OCI-LY1 (cell line): ENCODE measurements at regions not wholly inside any gene's neighbourhood (a gene's known extent, or its start where the extent isn't known, plus 50 kb on each side); places are given as distances from the start of the nearest gene placed in this dataset.

ENCODE experiments used
- H2AFZ ChIP-seq: fragments of 200-600 bp; sonication (generic), shearing (Covaris generic); 2 replicates; pipeline ENCODE4 v1.6.0; 2014; ENCODE audit warnings: antibody characterized with exemption, mild to moderate bottlenecking, low read length
- H3F3A ChIP-seq: fragments of 200-600 bp; sonication (generic), shearing (Covaris generic); 2 replicates; pipeline ENCODE4 v1.6.0; 2014; ENCODE audit warnings: mild to moderate bottlenecking, antibody characterized with exemption, low read length, moderate library complexity; ENCODE audit not compliant: insufficient read depth
- H3K27ac ChIP-seq: fragments of 200-600 bp; sonication (generic); 2 replicates; pipeline ENCODE4 v1.5.1; 2014; ENCODE audit warnings: low read length, mixed run types, mild to moderate bottlenecking, low read depth; ENCODE audit not compliant: poor library complexity, severe bottlenecking
- H3K27me3 ChIP-seq: fragments of 200-600 bp; sonication (generic); 2 replicates; pipeline ENCODE4 v1.6.0; 2014; ENCODE audit warnings: antibody characterized with exemption, mild to moderate bottlenecking, low read length, moderate library complexity; ENCODE audit not compliant: insufficient read depth
- H3K36me3 ChIP-seq: fragments of 200-600 bp; sonication (generic); 2 replicates; pipeline ENCODE4 v1.6.1; 2014; ENCODE audit warnings: mild to moderate bottlenecking, antibody characterized with exemption, low read length, moderate library complexity, mixed read lengths; ENCODE audit not compliant: insufficient read depth
- H3K4me1 ChIP-seq: fragments of 200-600 bp; sonication (generic); 2 replicates; pipeline ENCODE4 v1.5.1; 2014; ENCODE audit warnings: mild to moderate bottlenecking, low read length, moderate library complexity; ENCODE audit not compliant: insufficient read depth, severe bottlenecking
- H3K4me2 ChIP-seq: fragments of 200-600 bp; sonication (generic), shearing (Covaris generic); 2 replicates; pipeline ENCODE4 v1.6.1; 2014; ENCODE audit warnings: low read length
- H3K4me3 ChIP-seq: fragments of 200-600 bp; sonication (generic); 2 replicates; pipeline ENCODE4 v1.5.1; 2014; ENCODE audit warnings: low read length, low read depth, mild to moderate bottlenecking, mixed read lengths; ENCODE audit not compliant: poor library complexity, severe bottlenecking
- H3K79me2 ChIP-seq: fragments of 200-600 bp; shearing (Covaris generic); 2 replicates; pipeline ENCODE4 v1.6.1; 2016; ENCODE audit warnings: mixed run types, low read length, mixed read lengths; ENCODE audit not compliant: insufficient read depth
- H3K9ac ChIP-seq: fragments of 200-600 bp; sonication (generic), shearing (Covaris generic); 2 replicates; pipeline ENCODE4 v1.6.1; 2014; ENCODE audit warnings: mild to moderate bottlenecking, low read length, mixed read lengths
- H3K9me2 ChIP-seq: fragments of 200-600 bp; sonication (generic), shearing (Covaris generic); 2 replicates; pipeline ENCODE4 v1.6.1; 2014; ENCODE audit warnings: low read depth, mild to moderate bottlenecking, low read length, mixed read lengths
- H3K9me3 ChIP-seq: fragments of 200-600 bp; shearing (Covaris generic); 2 replicates; pipeline ENCODE4 v1.6.1; 2014; ENCODE audit warnings: low read length, mixed read lengths
- H4K20me1 ChIP-seq: fragments of 200-600 bp; sonication (generic), shearing (Covaris generic); 2 replicates; pipeline ENCODE4 v1.6.0; 2016; ENCODE audit warnings: mild to moderate bottlenecking, low read length; ENCODE audit not compliant: insufficient read depth
- EZH2 ChIP-seq: fragments of 200-600 bp; sonication (generic), shearing (Covaris generic); IDR thresholded peaks from 2 replicates; pipeline ENCODE4 v1.8.0; 2017; ENCODE audit warnings: borderline replicate concordance, mixed run types, mild to moderate bottlenecking, antibody characterized with exemption, low read length, moderate library complexity, mixed read lengths
- TF ChIP-seq, protein P1 (sequence below): fragments of 200-600 bp; sonication (generic), shearing (Covaris generic); IDR thresholded peaks from 2 replicates; pipeline ENCODE4 v1.5.1; 2017; ENCODE audit warnings: mild to moderate bottlenecking, antibody characterized with exemption, low read length, moderate library complexity, mixed read lengths

DNA sequence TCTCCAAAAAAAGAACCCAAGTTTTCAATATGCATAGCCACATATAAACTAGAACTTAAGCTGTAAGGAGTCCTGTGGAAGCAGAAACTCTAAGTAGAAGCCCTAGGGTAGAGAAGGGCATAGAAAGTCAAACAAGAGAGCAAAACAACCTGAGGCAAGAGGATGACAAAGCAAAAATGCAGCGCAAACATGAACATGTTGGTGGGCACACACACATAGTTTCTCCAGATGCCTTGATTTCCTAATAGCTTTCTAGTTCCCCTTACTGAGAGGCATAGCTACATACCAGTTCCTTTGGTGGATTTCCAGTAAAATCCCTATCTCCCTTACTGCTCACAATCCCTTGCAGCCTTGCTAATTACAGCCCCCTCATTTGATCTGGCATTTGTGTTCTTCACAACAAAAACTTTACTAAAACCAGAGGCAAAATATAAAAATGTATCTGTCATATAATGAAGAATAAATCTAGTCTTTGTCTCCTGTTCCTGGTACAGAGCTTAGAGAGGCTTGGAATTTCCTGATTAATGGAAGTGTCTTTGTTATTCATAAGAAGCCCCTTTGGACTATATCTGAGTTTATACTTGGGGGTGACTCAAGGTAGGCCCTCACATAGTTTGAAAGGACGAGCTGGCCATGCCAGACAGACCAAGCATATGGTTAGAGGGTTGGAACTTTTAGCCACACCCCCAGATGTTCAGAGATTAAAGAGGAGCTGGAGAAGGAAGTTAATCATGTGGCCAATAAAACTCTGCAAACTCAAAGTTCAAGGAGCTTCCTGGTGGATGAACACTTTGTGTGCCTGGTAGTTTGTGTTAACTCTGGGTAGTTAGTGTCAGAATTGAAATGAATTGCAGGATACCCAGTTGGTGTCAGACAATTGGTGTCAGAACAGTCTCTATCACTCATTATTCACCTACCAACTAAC, 52.7 kb upstream of the ZCCHC13 start:
- H3K27ac ChIP-seq = no peak overlapping the region
- no peaks in the 10 kb centered on the region for H3K27me3 ChIP-seq
- H3K9me3 ChIP-seq = no peaks in the 10 kb centered on the region
- H4K20me1 ChIP-seq = no peaks in the 10 kb centered on the region
- H3K4me1 ChIP-seq = no peaks in the 10 kb centered on the region
- no peaks in the 10 kb centered on the region for H3K9me2 ChIP-seq
- H3F3A ChIP-seq = no peaks in the 10 kb centered on the region
- H3K4me2 ChIP-seq = no peak overlapping the region
- peaks cover 8% of the 10 kb centered on the region; the same call in 1 of the 2 replicates for H3K36me3 ChIP-seq
- no peaks in the 10 kb centered on the region for H3K79me2 ChIP-seq
- no peak overlapping the region for H3K9ac ChIP-seq
- TF ChIP-seq, protein P1, sequence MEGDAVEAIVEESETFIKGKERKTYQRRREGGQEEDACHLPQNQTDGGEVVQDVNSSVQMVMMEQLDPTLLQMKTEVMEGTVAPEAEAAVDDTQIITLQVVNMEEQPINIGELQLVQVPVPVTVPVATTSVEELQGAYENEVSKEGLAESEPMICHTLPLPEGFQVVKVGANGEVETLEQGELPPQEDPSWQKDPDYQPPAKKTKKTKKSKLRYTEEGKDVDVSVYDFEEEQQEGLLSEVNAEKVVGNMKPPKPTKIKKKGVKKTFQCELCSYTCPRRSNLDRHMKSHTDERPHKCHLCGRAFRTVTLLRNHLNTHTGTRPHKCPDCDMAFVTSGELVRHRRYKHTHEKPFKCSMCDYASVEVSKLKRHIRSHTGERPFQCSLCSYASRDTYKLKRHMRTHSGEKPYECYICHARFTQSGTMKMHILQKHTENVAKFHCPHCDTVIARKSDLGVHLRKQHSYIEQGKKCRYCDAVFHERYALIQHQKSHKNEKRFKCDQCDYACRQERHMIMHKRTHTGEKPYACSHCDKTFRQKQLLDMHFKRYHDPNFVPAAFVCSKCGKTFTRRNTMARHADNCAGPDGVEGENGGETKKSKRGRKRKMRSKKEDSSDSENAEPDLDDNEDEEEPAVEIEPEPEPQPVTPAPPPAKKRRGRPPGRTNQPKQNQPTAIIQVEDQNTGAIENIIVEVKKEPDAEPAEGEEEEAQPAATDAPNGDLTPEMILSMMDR = no peak
- TF ChIP-seq EZH2 = no peak
- H3K4me3 ChIP-seq = no peak overlapping the region
- H2AFZ ChIP-seq = no peak overlapping the region

DNA sequence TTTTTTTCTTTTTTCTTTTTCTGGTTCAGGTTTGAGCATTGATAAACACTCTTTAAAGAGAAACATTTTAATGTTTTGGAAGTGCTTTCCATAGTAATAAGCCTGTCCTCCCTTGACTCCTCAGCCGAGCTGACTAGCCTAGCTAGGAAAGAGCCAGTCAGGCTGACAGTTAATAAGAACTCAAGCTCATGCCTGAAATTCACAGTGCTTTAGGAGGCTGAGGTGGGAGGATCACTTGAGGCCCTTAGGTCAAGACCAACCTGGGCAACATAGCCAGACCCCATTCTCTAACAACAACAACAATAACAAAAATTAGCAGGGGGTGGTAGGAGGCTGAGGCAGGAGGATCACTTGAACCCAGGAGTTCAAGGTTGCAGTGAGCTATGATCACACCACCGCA, 53.4 kb upstream of the ZCCHC13 start:
- H3K4me1 ChIP-seq = no peaks in the 10 kb centered on the region
- no peak overlapping the region for H3K27ac ChIP-seq
- no peak overlapping the region for H2AFZ ChIP-seq
- H3K4me2 ChIP-seq = no peak overlapping the region
- TF ChIP-seq, protein P1 = no peak
- no peak for TF ChIP-seq EZH2
- peaks cover 4% of the 10 kb centered on the region; the same call in 1 of the 2 replicates for H3K36me3 ChIP-seq
- no peaks in the 10 kb centered on the region for H4K20me1 ChIP-seq
- no peaks in the 10 kb centered on the region for H3F3A ChIP-seq
- no peaks in the 10 kb centered on the region for H3K9me3 ChIP-seq
- no peaks in the 10 kb centered on the region for H3K79me2 ChIP-seq
- H3K9me2 ChIP-seq = no peaks in the 10 kb centered on the region
- no peak overlapping the region for H3K9ac ChIP-seq
- H3K27me3 ChIP-seq = no peaks in the 10 kb centered on the region
- H3K4me3 ChIP-seq = no peak overlapping the region

DNA sequence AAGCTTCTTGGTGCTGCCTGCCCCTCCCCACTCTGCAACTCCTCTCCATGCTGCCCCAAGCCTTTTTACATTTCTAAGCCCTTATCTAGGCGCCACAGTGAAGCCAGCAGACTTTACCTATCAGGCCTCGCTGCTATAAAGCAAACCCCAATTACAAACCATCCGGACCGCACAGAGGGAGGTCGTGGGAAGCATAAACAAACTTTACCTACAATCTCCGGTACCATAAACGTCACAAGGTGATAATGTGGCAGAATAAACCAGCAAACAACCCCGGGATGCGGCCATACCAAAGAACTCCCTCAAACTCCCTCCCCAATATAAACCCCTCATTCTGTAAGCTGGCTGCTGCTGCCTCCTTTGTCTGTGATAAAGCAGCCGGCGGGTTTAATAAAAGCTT, 54.0 kb upstream of the ZCCHC13 start:
- Histone ChIP-seq H3K4me1 (no peaks in the 10 kb centered on the region), H3K79me2 (no peaks in the 10 kb centered on the region), H4K20me1 (no peaks in the 10 kb centered on the region), H3K4me2 (no peak overlapping the region), H3K9me3 (no peaks in the 10 kb centered on the region), H3K4me3 (no peak overlapping the region), H3K9ac (no peak overlapping the region), H3K27ac (no peak overlapping the region), H3K9me2 (no peaks in the 10 kb centered on the region), H3K27me3 (no peaks in the 10 kb centered on the region), H2AFZ (no peak overlapping the region), H3F3A (no peaks in the 10 kb centered on the region), H3K36me3 (peaks cover 7% of the 10 kb centered on the region; the same call in 1 of the 2 replicates)
- TF ChIP-seq EZH2 = no peak
- TF ChIP-seq, protein P1 = no peak
